ENCODE measurements at regions not wholly inside any gene's neighbourhood (a gene's known extent, or its start where the extent isn't known, plus 50 kb on each side); places are given as distances from the start of the nearest gene placed in this dataset.
"Not testable (repeated sequence)": the region's sequence is repeated elsewhere in the genome, so short reads cannot be mapped to it uniquely, and the experiment has no call there.

- not testable (repeated sequence) for DNase-seq (ENCODE audit: low read depth); H3K4me3 ChIP-seq (replicated peaks; ENCODE audit: low read depth, low read length)
Observed at GRCh38 chr2:91558234-91558633, 2866.8 kb downstream of the RPIA start.

- DNase-seq (ENCODE audit: low read depth); H3K4me3 ChIP-seq (replicated peaks; ENCODE audit: low read depth, low read length): not testable (repeated sequence)
Observed at GRCh38 chr2:91559269-91559668, 2867.8 kb downstream of the RPIA start.

- H3K4me3 ChIP-seq (replicated peaks; ENCODE audit: low read depth, low read length); DNase-seq (ENCODE audit: low read depth): not testable (repeated sequence)
Observed at GRCh38 chr2:91559886-91560614, 2868.6 kb downstream of the RPIA start.

GRCh38 chr2:91562184-91562583, 2870.7 kb downstream of the RPIA start:
- not testable (repeated sequence) for DNase-seq (ENCODE audit: low read depth); H3K4me3 ChIP-seq (replicated peaks; ENCODE audit: low read depth, low read length)

- H3K4me3 ChIP-seq (replicated peaks; ENCODE audit: low read depth, low read length); DNase-seq (ENCODE audit: low read depth): not testable (repeated sequence)
Observed at GRCh38 chr2:91564700-91565099, 2873.2 kb downstream of the RPIA start.

- DNase-seq (ENCODE audit: low read depth); H3K4me3 ChIP-seq (replicated peaks; ENCODE audit: low read depth, low read length): not testable (repeated sequence)
Observed at GRCh38 chr2:91565689-91566430, 2874.4 kb downstream of the RPIA start.

- DNase-seq (ENCODE audit: low read depth); H3K4me3 ChIP-seq (replicated peaks; ENCODE audit: low read depth, low read length): not testable (repeated sequence)
Observed at GRCh38 chr2:91566611-91567010, 2875.1 kb downstream of the RPIA start.

GRCh38 chr2:91567546-91568335, 2876.3 kb downstream of the RPIA start:
- not testable (repeated sequence) for H3K4me3 ChIP-seq (replicated peaks; ENCODE audit: low read depth, low read length); DNase-seq (ENCODE audit: low read depth)

GRCh38 chr2:91568391-91569338, 2877.2 kb downstream of the RPIA start:
- H3K4me3 ChIP-seq (replicated peaks; ENCODE audit: low read depth, low read length); DNase-seq (ENCODE audit: low read depth): not testable (repeated sequence)

- DNase-seq (ENCODE audit: low read depth); H3K4me3 ChIP-seq (replicated peaks; ENCODE audit: low read depth, low read length): not testable (repeated sequence)
Observed at GRCh38 chr2:91571239-91571923, 2879.9 kb downstream of the RPIA start.

GRCh38 chr2:91573018-91573417, 2881.5 kb downstream of the RPIA start:
- not testable (repeated sequence) for DNase-seq (ENCODE audit: low read depth); H3K4me3 ChIP-seq (replicated peaks; ENCODE audit: low read depth, low read length)

- DNase-seq (ENCODE audit: low read depth); H3K4me3 ChIP-seq (replicated peaks; ENCODE audit: low read depth, low read length): not testable (repeated sequence)
Observed at GRCh38 chr2:91573755-91574154, 2882.3 kb downstream of the RPIA start.

GRCh38 chr2:91574255-91574654, 2882.8 kb downstream of the RPIA start:
- not testable (repeated sequence) for H3K4me3 ChIP-seq (replicated peaks; ENCODE audit: low read depth, low read length); DNase-seq (ENCODE audit: low read depth)

GRCh38 chr2:91575701-91576100, 2884.2 kb downstream of the RPIA start:
- DNase-seq (ENCODE audit: low read depth); H3K4me3 ChIP-seq (replicated peaks; ENCODE audit: low read depth, low read length): not testable (repeated sequence)

GRCh38 chr2:91577406-91577805, 2885.9 kb downstream of the RPIA start:
- not testable (repeated sequence) for H3K4me3 ChIP-seq (replicated peaks; ENCODE audit: low read depth, low read length); DNase-seq (ENCODE audit: low read depth)

GRCh38 chr2:91578678-91579077, 2887.2 kb downstream of the RPIA start:
- H3K4me3 ChIP-seq (replicated peaks; ENCODE audit: low read depth, low read length); DNase-seq (ENCODE audit: low read depth): not testable (repeated sequence)

GRCh38 chr2:91579555-91579954, 2888.1 kb downstream of the RPIA start:
- not testable (repeated sequence) for DNase-seq (ENCODE audit: low read depth); H3K4me3 ChIP-seq (replicated peaks; ENCODE audit: low read depth, low read length)

GRCh38 chr2:91580043-91580442, 2888.6 kb downstream of the RPIA start:
- DNase-seq (ENCODE audit: low read depth); H3K4me3 ChIP-seq (replicated peaks; ENCODE audit: low read depth, low read length): not testable (repeated sequence)
